Right kidney (tissue), 1 donor: ENCODE measurements at regions not wholly inside any gene's neighbourhood (a gene's known extent, or its start where the extent isn't known, plus 50 kb on each side); places are given as distances from the start of the nearest gene placed in this dataset.

Experiments used
- DNase-seq: peaks from one replicate; pipeline ENCODE4 v3.0.0-alpha.2; 2016

GRCh38 chr6:74087899-74088298 lies 391.9 kb downstream of the CD109 start:
- no peak for DNase-seq

- no peak for DNase-seq
Measured at GRCh38 chr6:74075896-74076295, 379.9 kb downstream of the CD109 start.

GRCh38 chr6:74075323-74075722 lies 379.3 kb downstream of the CD109 start:
- no peak for DNase-seq

- no peak for DNase-seq
Measured at GRCh38 chr6:74074645-74075044, 378.6 kb downstream of the CD109 start.

- DNase-seq, result no peak
Measured at GRCh38 chr6:74073999-74074398, 378.0 kb downstream of the CD109 start.

GRCh38 chr6:74073429-74073828 lies 377.4 kb downstream of the CD109 start:
- no peak for DNase-seq

- DNase-seq, result no peak
Measured at GRCh38 chr6:74071214-74071613, 375.2 kb downstream of the CD109 start.

- no peak for DNase-seq
Measured at GRCh38 chr6:74070711-74071110, 374.7 kb downstream of the CD109 start.

GRCh38 chr6:74070091-74070490 lies 374.1 kb downstream of the CD109 start:
- no peak for DNase-seq

GRCh38 chr6:74069089-74069581 lies 373.1 kb downstream of the CD109 start:
- DNase-seq, result no peak

GRCh38 chr6:74066168-74066871 lies 370.3 kb downstream of the CD109 start:
- no peak for DNase-seq

GRCh38 chr6:74065705-74066104 lies 369.7 kb downstream of the CD109 start:
- no peak for DNase-seq

- no peak for DNase-seq
Measured at GRCh38 chr6:74063391-74063790, 367.4 kb downstream of the CD109 start.

- DNase-seq, result no peak
Measured at GRCh38 chr6:74061201-74061600, 365.2 kb downstream of the CD109 start.

- no peak for DNase-seq
Measured at GRCh38 chr6:74060354-74060753, 364.4 kb downstream of the CD109 start.

- no peak for DNase-seq
Measured at GRCh38 chr6:74058606-74059005, 362.6 kb downstream of the CD109 start.

- no peak for DNase-seq
Measured at GRCh38 chr6:74057326-74057725, 361.3 kb downstream of the CD109 start.

- no peak for DNase-seq
Measured at GRCh38 chr6:74054190-74054589, 358.2 kb downstream of the CD109 start.

- DNase-seq, result no peak
Measured at GRCh38 chr6:74050921-74051320, 354.9 kb downstream of the CD109 start.

GRCh38 chr6:74048387-74048786 lies 352.4 kb downstream of the CD109 start:
- no peak for DNase-seq

- no peak for DNase-seq
Measured at GRCh38 chr6:74044417-74045096, 348.6 kb downstream of the CD109 start.

GRCh38 chr6:74041420-74041819 lies 345.4 kb downstream of the CD109 start:
- DNase-seq, result no peak

- DNase-seq, result no peak
Measured at GRCh38 chr6:74018825-74019224, 322.8 kb downstream of the CD109 start.

GRCh38 chr6:74015427-74015826 lies 319.4 kb downstream of the CD109 start:
- DNase-seq, result no peak
